GM21723 (cell line): ENCODE measurements at regions not wholly inside any gene's neighbourhood (a gene's known extent, or its start where the extent isn't known, plus 50 kb on each side); places are given as distances from the start of the nearest gene placed in this dataset.

ENCODE experiments used
- ATAC-seq: cut with Tn5 transposase; IDR thresholded peaks from one replicate; pipeline ENCODE4 v1.9.1; 2021; ENCODE audit warnings: mild to moderate bottlenecking, moderate library complexity; ENCODE audit not compliant: unreplicated experiment

- no peak for ATAC-seq
Observed at GRCh38 chr1:182135946-182136345, 74.4 kb upstream of the ZNF648 start.

- no peak for ATAC-seq
Observed at GRCh38 chr1:182134257-182134656, 72.7 kb upstream of the ZNF648 start.

- ATAC-seq, result no peak
Observed at GRCh38 chr1:182133181-182133580, 71.7 kb upstream of the ZNF648 start.

GRCh38 chr1:182129398-182129797, 67.9 kb upstream of the ZNF648 start:
- ATAC-seq, result no peak

- no peak for ATAC-seq
Observed at GRCh38 chr1:182128502-182128901, 67.0 kb upstream of the ZNF648 start.

- ATAC-seq, result no peak
Observed at GRCh38 chr1:182127656-182128055, 66.1 kb upstream of the ZNF648 start.

GRCh38 chr1:182126272-182126800, 64.8 kb upstream of the ZNF648 start:
- ATAC-seq, result no peak

- ATAC-seq, result no peak
Observed at GRCh38 chr1:182122913-182123260, 61.4 kb upstream of the ZNF648 start.

- no peak for ATAC-seq
Observed at GRCh38 chr1:182122256-182122912, 60.9 kb upstream of the ZNF648 start.

GRCh38 chr1:182121787-182122186, 60.3 kb upstream of the ZNF648 start:
- no peak for ATAC-seq

- no peak for ATAC-seq
Observed at GRCh38 chr1:182120411-182121258, 59.1 kb upstream of the ZNF648 start.

GRCh38 chr1:182119631-182120030, 58.1 kb upstream of the ZNF648 start:
- no peak for ATAC-seq

- no peak for ATAC-seq
Observed at GRCh38 chr1:182118851-182119250, 57.3 kb upstream of the ZNF648 start.

- no peak for ATAC-seq
Observed at GRCh38 chr1:182114627-182115023, 53.1 kb upstream of the ZNF648 start.

GRCh38 chr1:182113879-182114626, 52.5 kb upstream of the ZNF648 start:
- no peak for ATAC-seq

- no peak for ATAC-seq
Observed at GRCh38 chr1:182111496-182111895, 50.0 kb upstream of the ZNF648 start.
